IMR-90 (cell line): ENCODE measurements at regions not wholly inside any gene's neighbourhood (a gene's known extent, or its start where the extent isn't known, plus 50 kb on each side); places are given as distances from the start of the nearest gene placed in this dataset.

Experiments
- CHD1 ChIP-seq: IDR thresholded peaks from 2 replicates; pipeline ENCODE4 v1.6.1; 2012; ENCODE audit warnings: low read depth, low read length, improper control_type of control experiment
- CTCF ChIP-seq: conservative IDR thresholded peaks from 2 replicates; pipeline ENCODE4 v1.5.1; 2012; ENCODE audit warnings: mild to moderate bottlenecking, low read depth, low read length, improper control_type of control experiment
- ELK1 ChIP-seq: fragments of 150-350 bp; IDR thresholded peaks from 2 replicates; pipeline ENCODE4 v1.6.1; 2016; ENCODE audit warnings: low read depth, mild to moderate bottlenecking, low read length, moderate library complexity, borderline replicate concordance
- MAFK ChIP-seq: IDR thresholded peaks from 2 replicates; pipeline ENCODE4 v1.6.1; 2012; ENCODE audit warnings: low read depth, low read length, improper control_type of control experiment
- MXI1 ChIP-seq: IDR thresholded peaks from 2 replicates; pipeline ENCODE4 v1.6.1; 2012; ENCODE audit warnings: low read depth, mild to moderate bottlenecking, low read length, moderate library complexity, borderline replicate concordance
- POLR2A ChIP-seq: IDR thresholded peaks from 2 replicates; pipeline ENCODE4 v1.6.1; 2012; ENCODE audit warnings: mild to moderate bottlenecking, low read depth, low read length
- RAD21 ChIP-seq: IDR thresholded peaks from 2 replicates; pipeline ENCODE4 v1.6.1; 2012; ENCODE audit warnings: low read length, improper control_type of control experiment
- RCOR1 ChIP-seq: IDR thresholded peaks from 2 replicates; pipeline ENCODE4 v1.6.1; 2012; ENCODE audit warnings: mild to moderate bottlenecking, low read length, improper control_type of control experiment; ENCODE audit not compliant: insufficient replicate concordance
- RFX5 ChIP-seq: IDR thresholded peaks from 2 replicates; pipeline ENCODE4 v1.8.0; 2012; ENCODE audit warnings: low read depth, mild to moderate bottlenecking, low read length, moderate library complexity
- SMC3 ChIP-seq: fragments of 150-350 bp; IDR thresholded peaks from 2 replicates; pipeline ENCODE4 v1.6.1; 2016; ENCODE audit warnings: low read depth, mild to moderate bottlenecking, antibody characterized with exemption, low read length, moderate library complexity

- TF ChIP-seq ELK1 (no peak), CHD1 (no peak), CTCF (no peak), RCOR1 (no peak), POLR2A (no peak), RFX5 (no peak), MXI1 (no peak), SMC3 (no peak), RAD21 (no peak), MAFK (no peak)
Observed at GRCh38 chr4:117387072-117387471, 301.7 kb upstream of the TRAM1L1 start.
